ENCODE measurements at regions not wholly inside any gene's neighbourhood (a gene's known extent, or its start where the extent isn't known, plus 50 kb on each side); places are given as distances from the start of the nearest gene placed in this dataset.

GRCh38 chr2:156038021-156038420 lies 294.5 kb downstream of the NR4A2 start:
- TF ChIP-seq CTCF (IDR thresholded peaks at IDR 0.05): no peak
- no peak for TF ChIP-seq POLR2A (IDR thresholded peaks at IDR 0.05)

All from right lobe of liver (tissue), 4 donors.